NCI-H146 (cell line): ENCODE measurements at regions not wholly inside any gene's neighbourhood (a gene's known extent, or its start where the extent isn't known, plus 50 kb on each side); places are given as distances from the start of the nearest gene placed in this dataset.

Experiments
- DNase-seq: peaks from one replicate; lab custom pipeline; 2025; lab: John Stamatoyannopoulos, UW

DNA sequence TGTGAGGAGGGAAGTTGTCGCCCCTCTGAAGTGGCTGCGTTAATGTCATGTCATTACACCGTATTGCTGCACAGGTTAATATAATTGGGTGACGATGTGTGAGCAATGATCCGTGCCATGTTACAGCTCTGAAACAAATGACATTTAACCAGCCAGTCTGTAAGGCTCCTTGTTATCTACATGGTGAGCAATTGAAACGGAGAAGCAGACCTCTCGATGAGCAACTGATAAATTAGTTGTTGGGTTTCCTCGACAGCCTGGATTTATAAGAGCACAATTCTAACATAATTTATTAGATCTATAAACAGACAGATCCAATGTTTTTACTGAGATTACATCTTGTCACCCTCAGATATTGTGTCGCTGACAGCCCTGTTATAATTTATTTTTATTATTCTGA lies 49.9 kb upstream of the MAFB start:
- DNase-seq = no peak

DNA sequence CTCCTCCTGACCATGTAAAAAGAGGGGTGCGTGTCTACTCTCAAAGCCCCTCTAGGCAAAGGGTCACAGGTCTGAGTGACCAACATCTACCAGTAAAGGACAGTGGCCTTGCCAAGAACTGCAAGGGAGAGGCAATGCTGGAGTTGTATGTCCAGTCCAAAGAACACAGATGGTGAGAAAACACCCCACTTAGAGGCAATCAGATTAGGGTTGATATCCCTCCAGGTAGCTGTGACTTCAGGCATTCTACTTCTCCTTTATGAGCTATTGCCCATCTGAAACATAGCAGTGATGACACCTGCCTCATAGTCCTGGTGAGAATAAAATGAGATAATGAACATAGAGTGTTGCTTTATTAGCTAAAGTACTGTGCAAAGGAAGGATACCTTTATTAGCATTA lies 50.8 kb upstream of the MAFB start:
- DNase-seq = no peak

- peak; percentile 14 for DNase-seq
These were observed 52.6 kb upstream of the MAFB start for GRCh38 chr20:40741507-40742106.

- no peak for DNase-seq
These were observed 54.2 kb upstream of the MAFB start for GRCh38 chr20:40743141-40743775.

- DNase-seq = no peak
These were observed 55.2 kb upstream of the MAFB start for GRCh38 chr20:40744072-40744817.

DNA sequence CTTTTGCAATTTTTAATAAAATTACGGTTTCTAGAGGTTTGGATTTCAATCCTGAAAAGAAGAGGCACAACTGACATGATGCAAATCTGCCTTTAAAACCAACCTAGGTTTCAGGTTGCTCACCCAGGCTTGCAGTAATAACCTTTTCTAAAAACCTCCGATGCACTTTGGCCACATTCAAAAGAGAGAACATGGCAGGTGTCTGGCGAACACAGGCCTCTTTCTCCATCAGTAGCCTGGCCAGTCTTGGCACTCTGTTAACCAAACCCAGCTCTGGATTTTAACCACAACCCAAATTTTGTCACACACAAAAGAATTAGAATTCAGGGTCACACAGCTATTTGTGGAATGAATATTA lies 55.8 kb upstream of the MAFB start:
- no peak for DNase-seq

- no peak for DNase-seq
These were observed 57.2 kb upstream of the MAFB start for GRCh38 chr20:40746251-40746650.

DNA sequence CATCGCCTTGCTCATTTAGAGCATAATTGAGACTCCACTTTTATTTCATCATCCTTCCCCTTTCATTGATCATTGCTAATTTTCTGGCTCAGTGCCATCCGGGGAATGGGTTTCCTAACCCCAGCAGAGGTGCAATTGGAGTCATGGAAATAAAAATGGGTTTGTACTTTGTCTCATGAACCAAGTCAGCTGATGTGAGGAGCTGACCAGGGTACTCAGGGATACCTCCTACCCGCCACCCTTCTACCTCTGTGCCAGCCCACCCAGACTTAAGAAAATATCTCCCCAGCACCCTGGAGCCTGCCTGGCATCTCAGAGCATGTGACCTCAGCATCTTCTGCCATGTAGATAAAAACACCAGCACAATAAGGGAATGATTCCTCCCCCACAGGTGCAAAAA lies 59.1 kb upstream of the MAFB start:
- no peak for DNase-seq

- no peak for DNase-seq
These were observed 61.0 kb upstream of the MAFB start for GRCh38 chr20:40749985-40750506.

DNA sequence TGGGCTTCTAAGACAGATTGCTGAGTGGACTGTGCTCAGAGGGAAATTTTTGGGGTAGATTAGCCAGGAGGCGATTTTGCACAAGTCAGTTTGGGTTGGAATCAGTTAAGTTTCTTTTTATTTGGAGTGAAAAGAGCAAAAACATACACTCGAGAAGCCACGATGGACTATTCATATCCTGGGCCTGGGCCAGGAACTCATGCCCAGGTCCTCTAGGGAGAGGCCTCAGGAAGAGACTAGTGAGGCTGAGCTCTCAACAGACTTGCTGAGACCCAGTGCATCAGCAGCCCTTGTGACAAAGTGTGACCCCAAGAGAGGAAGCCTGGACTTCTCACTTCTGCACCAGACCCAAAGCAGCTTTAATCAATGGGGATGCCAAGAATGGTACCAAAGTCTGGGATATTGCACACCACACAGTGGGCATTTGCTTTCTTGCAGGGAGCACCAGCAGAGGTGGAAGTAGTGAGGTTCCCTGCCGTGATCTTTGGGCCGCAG lies 61.6 kb upstream of the MAFB start:
- no peak for DNase-seq

DNA sequence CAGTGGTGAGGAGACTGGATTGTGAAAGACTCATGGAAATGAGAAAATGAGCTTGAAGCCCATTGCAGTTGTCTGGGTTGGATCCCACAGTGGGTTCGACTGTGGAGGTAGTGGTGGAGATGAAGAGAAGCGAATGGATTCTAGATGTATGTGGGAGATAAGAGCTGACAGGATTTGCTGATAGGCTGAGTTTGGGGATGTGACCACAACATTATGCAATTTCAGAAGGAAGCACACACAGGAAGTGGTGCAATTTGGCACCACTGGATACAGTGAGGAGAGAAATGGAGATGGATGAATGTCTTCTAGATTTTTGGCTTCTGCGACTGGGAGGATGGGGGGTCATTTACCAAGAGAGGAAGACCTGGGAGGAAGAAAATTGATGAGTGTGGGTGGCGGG lies 64.4 kb upstream of the MAFB start:
- DNase-seq = no peak

DNA sequence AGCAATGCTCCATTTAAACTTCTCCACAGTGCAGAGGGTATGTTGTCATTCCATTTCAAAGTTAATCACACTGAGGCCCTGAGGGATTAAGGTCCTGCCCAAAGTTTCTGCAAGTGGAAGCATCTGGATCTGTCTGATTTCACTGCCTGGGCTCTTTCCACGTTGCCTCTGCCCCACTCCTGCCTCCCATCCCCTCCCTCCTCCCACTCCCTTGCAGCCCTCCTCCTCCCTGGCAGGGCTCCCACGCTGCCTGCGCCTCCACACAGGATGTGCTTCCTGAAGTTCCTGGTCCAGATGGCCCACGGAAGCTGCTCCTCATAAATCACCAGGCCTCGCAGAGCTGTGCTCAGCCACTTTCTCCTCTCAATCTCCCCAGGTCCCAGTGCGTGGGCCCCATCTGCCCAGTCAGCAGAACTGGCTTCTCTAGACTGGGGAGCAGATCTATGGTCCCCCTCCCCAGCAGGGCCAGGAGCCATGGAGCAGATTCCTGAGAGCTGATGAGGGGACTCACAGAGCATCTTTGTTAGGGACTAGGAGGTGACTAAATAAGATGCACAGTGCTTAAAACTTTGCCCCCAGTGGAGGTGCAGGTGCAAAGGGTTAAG lies 65.4 kb upstream of the MAFB start:
- DNase-seq = no peak

DNA sequence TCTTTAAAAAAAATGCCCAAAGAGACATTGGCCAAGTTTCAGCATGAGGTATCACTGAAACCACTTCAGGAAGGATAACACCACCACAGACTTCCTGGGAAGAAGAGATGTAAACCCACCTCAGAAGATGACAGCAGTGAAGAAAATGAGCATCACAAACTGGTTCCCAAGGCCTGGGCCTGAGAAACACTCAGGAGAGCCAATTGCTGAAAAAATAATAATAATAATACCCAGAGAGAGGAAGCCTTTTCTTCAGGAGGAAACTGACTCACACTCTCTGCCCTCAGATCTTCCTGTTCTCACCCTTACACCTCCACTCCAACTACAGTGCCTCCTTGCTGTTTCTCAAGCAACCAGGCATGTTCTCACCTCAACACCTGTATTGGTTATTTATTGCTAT lies 68.1 kb upstream of the MAFB start:
- DNase-seq = no peak

DNA sequence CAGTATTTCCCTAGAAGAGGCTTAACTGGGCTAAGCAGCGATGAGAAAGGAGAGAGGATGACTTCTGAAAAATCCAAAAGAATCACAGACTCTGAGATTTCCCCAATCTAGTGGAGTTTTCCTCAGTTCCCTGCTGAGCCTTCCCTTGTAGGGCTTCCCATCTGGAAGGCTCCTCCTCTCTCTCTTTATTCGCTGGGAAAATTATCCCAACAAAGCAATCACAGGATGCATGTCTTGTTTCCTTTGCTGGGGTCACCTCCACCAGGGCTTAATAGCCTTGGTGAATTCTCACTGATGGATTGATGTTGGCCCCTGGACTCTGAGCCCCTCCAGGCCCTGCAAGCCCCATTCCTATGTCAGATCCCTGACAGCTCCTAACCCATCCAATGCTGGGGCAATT lies 69.8 kb upstream of the MAFB start:
- DNase-seq = no peak

- DNase-seq = no peak
These were observed 71.4 kb upstream of the MAFB start for GRCh38 chr20:40760399-40760798.

DNA sequence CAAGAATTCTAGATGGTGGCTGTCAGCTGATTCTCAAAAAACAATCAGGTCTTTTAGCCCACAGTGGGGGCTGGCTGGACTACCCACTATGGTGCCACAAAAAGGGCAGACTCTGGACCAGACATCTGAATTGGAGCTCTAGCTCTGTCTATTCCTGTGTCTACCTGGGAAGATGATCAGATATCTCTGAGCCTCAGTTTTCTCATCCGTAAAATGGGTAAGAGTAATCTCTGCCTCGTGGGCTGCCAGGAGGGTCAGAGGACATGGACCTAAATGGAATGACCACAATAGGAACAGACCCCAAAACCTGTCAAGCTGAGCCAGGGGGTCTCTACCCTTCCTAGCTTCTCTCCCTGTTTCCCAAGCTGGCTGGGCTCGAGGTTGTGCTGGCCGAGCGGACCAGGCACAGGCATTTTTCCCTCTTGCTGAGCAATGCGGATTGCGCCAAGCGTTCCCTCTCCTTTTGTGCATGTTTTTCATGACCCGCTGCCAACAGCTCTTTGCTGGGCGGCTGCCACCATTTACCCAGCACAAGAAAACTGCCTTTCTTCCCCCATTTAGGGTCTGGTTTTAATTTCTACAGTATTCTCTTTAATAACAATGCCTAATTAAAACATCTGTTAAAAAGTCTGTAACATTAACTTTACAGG lies 74.7 kb upstream of the MAFB start:
- no peak for DNase-seq

- DNase-seq = no peak
These were observed 76.9 kb upstream of the MAFB start for GRCh38 chr20:40765814-40766480.

- no peak for DNase-seq
These were observed 78.0 kb upstream of the MAFB start for GRCh38 chr20:40766790-40767614.

DNA sequence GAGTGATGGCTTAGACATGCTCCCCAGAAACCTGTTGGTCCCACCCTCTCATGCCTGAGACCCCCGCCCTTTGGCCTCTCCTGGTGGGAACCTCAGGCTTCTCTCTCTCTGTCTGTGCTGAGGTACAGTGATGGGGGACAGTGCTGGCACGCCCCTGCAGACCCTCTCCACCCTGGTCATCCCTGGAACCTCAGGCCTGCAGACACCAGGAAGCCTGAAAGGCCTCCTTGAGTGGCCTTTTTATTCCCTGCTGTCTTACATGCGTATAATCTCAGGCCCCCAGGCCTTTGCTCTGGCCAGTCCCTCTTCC lies 78.5 kb upstream of the MAFB start:
- DNase-seq = no peak

DNA sequence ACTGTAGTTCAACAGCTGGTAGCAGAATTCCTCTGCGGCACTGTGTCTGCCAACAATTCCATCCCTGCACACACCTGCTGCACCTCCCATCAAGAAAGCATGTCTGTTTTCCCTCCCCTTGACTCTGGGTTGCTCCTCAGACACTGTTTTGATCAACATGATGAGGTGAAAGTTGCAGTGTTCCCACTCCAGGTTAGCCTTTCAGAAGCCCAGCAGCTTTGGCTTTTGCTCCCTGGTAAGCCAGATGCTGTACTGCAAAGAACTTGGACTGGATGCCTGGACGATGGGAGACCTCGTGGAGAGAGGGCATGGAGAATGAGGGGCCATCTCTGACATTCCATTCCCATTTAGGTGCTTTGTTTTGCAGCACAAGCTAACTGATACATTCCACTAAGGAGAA lies 79.1 kb upstream of the MAFB start:
- DNase-seq = no peak

- DNase-seq = no peak
These were observed 80.7 kb upstream of the MAFB start for GRCh38 chr20:40769677-40770285.
